Fibroblast of lung (primary cell): ENCODE measurements at regions not wholly inside any gene's neighbourhood (a gene's known extent, or its start where the extent isn't known, plus 50 kb on each side); places are given as distances from the start of the nearest gene placed in this dataset.

Experiments
- DNase-seq, 2 donors: peaks; one replicate each; pipeline versions ENCODE4 v3.0.0 to v3.0.0-alpha.2; 2010; ENCODE audit warnings: low read depth in 2 of 2
- H2AFZ ChIP-seq: 2 replicates; pipeline ENCODE4 v1.5.1; 2012; ENCODE audit warnings: low read length, control low read depth, inconsistent platforms
- H3K27ac ChIP-seq: 2 replicates; pipeline ENCODE4 v1.5.1; 2011; ENCODE audit warnings: low read length, control low read depth; ENCODE audit not compliant: insufficient read depth
- H3K27me3 ChIP-seq: 2 replicates; pipeline ENCODE4 v1.5.1; 2011; ENCODE audit warnings: mild to moderate bottlenecking, low read length; ENCODE audit not compliant: control insufficient read depth, insufficient read depth
- H3K36me3 ChIP-seq: 2 replicates; pipeline ENCODE4 v1.5.1; 2011; ENCODE audit warnings: low read length; ENCODE audit not compliant: control insufficient read depth, insufficient read depth
- H3K4me1 ChIP-seq: 2 replicates; pipeline ENCODE4 v1.5.1; 2011; ENCODE audit warnings: low read length; ENCODE audit not compliant: control insufficient read depth, insufficient read depth; ENCODE audit errors: extremely low read depth
- H3K4me2 ChIP-seq: 2 replicates; pipeline ENCODE4 v1.5.1; 2011; ENCODE audit warnings: low read length, control low read depth; ENCODE audit not compliant: insufficient read depth; ENCODE audit errors: extremely low read depth
- H3K4me3 ChIP-seq, 4 experiments: fragments of 200-600 bp in 1 of 4; sonication (generic) in 1 of 4; replicated peaks in 1 of 4; 2 replicates each; pipeline ENCODE4 v1.5.1; 2011 to 2016; ENCODE audit warnings: low read length in 4 of 4, low read depth in 3 of 4, mild to moderate bottlenecking in 3 of 4, control low read depth in 2 of 4, inconsistent platforms in 1 of 4, mixed read lengths in 1 of 4; ENCODE audit not compliant: insufficient read depth in 1 of 4; ENCODE audit errors: control extremely low read depth in 1 of 4
- H3K79me2 ChIP-seq: 2 replicates; pipeline ENCODE4 v1.5.1; 2012; ENCODE audit warnings: mild to moderate bottlenecking, low read length, inconsistent platforms; ENCODE audit not compliant: control insufficient read depth, insufficient read depth
- H3K9ac ChIP-seq: 2 replicates; pipeline ENCODE4 v1.5.1; 2011; ENCODE audit warnings: mild to moderate bottlenecking, low read length, control low read depth; ENCODE audit not compliant: insufficient read depth
- H3K9me3 ChIP-seq: 2 replicates; pipeline ENCODE4 v1.5.1; 2012; ENCODE audit warnings: low read depth, low read length; ENCODE audit not compliant: control insufficient read depth, insufficient read depth
- H4K20me1 ChIP-seq: 2 replicates; pipeline ENCODE4 v1.5.1; 2011; ENCODE audit warnings: low read length; ENCODE audit not compliant: control insufficient read depth, insufficient read depth; ENCODE audit errors: extremely low read depth
- EZH2 ChIP-seq: IDR thresholded peaks from 2 replicates; pipeline ENCODE4 v1.5.1; 2012; ENCODE audit warnings: low read length, control low read depth, mild to moderate bottlenecking; ENCODE audit errors: missing control alignments
- TF ChIP-seq, protein P1 (sequence below), 2 donors: IDR thresholded peaks in 1 of 2; conservative IDR thresholded peaks in 1 of 2; 1 replicate in 1 of 2; 2 replicates in 1 of 2; pipeline ENCODE4 v1.5.1; 2011 to 2012; ENCODE audit warnings: low read length in 2 of 2, control low read depth in 1 of 2, inconsistent platforms in 1 of 2, low read depth in 1 of 2, mild to moderate bottlenecking in 1 of 2

DNA sequence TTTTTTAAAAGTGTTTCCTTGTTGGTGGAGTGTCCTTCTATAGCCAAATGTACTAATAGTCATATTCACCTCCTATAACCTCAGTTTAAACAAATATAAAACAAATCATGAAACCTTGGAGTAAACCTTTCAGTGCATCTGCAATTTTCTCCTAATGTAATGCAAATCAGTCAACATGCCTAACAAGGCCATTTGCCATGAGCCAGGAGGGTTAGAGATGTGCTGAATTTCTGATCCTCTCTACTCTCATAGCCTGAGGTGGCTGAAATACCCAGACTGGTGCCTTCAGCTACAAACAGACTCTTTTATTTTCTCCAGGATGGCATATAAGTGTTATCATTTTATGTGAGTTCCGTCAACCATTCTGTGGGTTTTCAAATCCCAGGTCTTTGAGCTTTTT, 908.1 kb downstream of the GALC start:
- Histone ChIP-seq H3K4me2 (no peak overlapping the region), H3K27me3 (no peaks in the 10 kb centered on the region), H3K36me3 (no peaks in the 10 kb centered on the region), H3K4me1 (no peaks in the 10 kb centered on the region), H3K9me3 (no peaks in the 10 kb centered on the region), H3K4me3 (no peak overlapping the region), H2AFZ (no peak overlapping the region), H4K20me1 (no peaks in the 10 kb centered on the region), H3K27ac (no peak overlapping the region), H3K9ac (no peak overlapping the region), H3K79me2 (no peaks in the 10 kb centered on the region)
- no peak for DNase-seq
- TF ChIP-seq EZH2: no peak
- TF ChIP-seq, protein P1, sequence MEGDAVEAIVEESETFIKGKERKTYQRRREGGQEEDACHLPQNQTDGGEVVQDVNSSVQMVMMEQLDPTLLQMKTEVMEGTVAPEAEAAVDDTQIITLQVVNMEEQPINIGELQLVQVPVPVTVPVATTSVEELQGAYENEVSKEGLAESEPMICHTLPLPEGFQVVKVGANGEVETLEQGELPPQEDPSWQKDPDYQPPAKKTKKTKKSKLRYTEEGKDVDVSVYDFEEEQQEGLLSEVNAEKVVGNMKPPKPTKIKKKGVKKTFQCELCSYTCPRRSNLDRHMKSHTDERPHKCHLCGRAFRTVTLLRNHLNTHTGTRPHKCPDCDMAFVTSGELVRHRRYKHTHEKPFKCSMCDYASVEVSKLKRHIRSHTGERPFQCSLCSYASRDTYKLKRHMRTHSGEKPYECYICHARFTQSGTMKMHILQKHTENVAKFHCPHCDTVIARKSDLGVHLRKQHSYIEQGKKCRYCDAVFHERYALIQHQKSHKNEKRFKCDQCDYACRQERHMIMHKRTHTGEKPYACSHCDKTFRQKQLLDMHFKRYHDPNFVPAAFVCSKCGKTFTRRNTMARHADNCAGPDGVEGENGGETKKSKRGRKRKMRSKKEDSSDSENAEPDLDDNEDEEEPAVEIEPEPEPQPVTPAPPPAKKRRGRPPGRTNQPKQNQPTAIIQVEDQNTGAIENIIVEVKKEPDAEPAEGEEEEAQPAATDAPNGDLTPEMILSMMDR (conservative IDR thresholded peaks at IDR 0.05 in 1 of 2, IDR thresholded peaks at IDR 0.05 in 1 of 2; ENCODE audit: low read depth in 1 of 2, low read length in 2 of 2): no peak

DNA sequence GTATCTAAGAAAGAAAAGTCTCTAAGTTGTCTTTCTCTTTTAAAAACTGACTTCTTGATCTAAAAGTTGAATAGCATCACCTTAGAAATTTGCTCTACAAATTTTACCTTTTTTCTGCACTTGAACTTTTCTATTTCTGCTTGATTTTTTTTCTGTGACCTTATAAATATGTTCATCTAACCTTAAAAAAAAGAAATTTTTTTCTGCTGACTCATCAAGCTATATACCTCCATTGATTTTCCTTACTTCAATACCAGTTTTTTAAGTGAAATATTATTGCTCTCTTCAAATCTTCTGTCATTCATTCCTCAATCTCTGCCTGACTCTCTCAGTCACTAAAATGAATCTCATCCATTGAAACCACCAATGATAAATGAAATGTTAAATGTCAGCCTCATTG, 910.1 kb downstream of the GALC start:
- Histone ChIP-seq H3K9ac (no peak overlapping the region), H3K27ac (no peak overlapping the region), H3K79me2 (no peaks in the 10 kb centered on the region), H3K36me3 (no peaks in the 10 kb centered on the region), H3K4me1 (no peaks in the 10 kb centered on the region), H3K4me3 (no peak overlapping the region), H3K4me2 (no peak overlapping the region), H4K20me1 (no peaks in the 10 kb centered on the region), H3K9me3 (no peaks in the 10 kb centered on the region), H3K27me3 (no peaks in the 10 kb centered on the region), H2AFZ (no peak overlapping the region)
- TF ChIP-seq, protein P1 (conservative IDR thresholded peaks at IDR 0.05 in 1 of 2, IDR thresholded peaks at IDR 0.05 in 1 of 2; ENCODE audit: low read depth in 1 of 2, low read length in 2 of 2): no peak
- no peak for TF ChIP-seq EZH2
- no peak for DNase-seq

DNA sequence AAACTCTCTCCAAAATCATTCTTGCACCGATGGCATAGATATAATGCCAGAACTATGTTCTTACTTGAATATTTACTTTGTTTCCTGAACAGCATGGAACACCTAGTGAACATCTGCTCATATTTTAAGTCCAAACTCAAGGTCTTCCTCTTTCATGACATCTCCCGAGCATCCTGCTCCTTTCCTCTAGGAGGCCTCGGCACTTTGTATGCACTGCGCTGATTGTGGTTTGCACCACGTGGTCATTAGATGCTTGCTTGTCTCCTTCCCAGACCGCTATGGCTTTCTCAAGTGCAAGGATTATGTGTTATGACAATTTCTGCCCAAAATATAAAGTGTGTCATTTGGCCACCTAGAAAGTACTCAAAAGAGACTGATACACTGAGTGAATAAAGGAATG, 912.0 kb downstream of the GALC start:
- no peak for TF ChIP-seq EZH2
- TF ChIP-seq, protein P1 (conservative IDR thresholded peaks at IDR 0.05 in 1 of 2, IDR thresholded peaks at IDR 0.05 in 1 of 2; ENCODE audit: low read depth in 1 of 2, low read length in 2 of 2): no peak
- H3K9ac ChIP-seq: no peak overlapping the region
- no peaks in the 10 kb centered on the region for H3K27me3 ChIP-seq

More for the DNA sequence above, 912.0 kb downstream of the GALC start:
- H2AFZ ChIP-seq: no peak overlapping the region
- no peak overlapping the region for H3K4me3 ChIP-seq
- no peaks in the 10 kb centered on the region for H4K20me1 ChIP-seq
- H3K27ac ChIP-seq: no peak overlapping the region
- no peaks in the 10 kb centered on the region for H3K36me3 ChIP-seq
- no peaks in the 10 kb centered on the region for H3K9me3 ChIP-seq
- H3K4me2 ChIP-seq: no peak overlapping the region
- no peak for DNase-seq
- H3K4me1 ChIP-seq: no peaks in the 10 kb centered on the region
- no peaks in the 10 kb centered on the region for H3K79me2 ChIP-seq
